ENCODE measurements at regions not wholly inside any gene's neighbourhood (a gene's known extent, or its start where the extent isn't known, plus 50 kb on each side); places are given as distances from the start of the nearest gene placed in this dataset.

DNA sequence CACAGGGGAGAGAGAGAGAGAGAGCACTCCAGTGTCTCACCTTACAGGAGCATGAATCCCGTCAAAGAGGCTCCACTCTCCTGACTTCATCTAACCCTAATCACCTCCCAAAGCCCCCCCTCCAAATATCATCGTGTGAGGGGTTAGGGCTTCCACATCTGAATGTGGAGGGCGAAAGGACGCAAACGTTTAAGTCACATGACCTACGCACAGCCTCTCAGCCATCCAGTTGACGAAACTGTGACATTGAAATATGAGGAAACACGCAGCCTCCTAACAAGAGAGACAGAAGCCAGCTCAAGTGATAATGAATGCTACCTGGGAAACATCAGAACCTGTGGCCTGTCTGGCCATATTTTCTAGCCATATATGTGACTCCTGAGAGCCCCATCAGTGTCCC is 63.7 kb downstream of the MATN1 start:
- TF ChIP-seq, protein P1, sequence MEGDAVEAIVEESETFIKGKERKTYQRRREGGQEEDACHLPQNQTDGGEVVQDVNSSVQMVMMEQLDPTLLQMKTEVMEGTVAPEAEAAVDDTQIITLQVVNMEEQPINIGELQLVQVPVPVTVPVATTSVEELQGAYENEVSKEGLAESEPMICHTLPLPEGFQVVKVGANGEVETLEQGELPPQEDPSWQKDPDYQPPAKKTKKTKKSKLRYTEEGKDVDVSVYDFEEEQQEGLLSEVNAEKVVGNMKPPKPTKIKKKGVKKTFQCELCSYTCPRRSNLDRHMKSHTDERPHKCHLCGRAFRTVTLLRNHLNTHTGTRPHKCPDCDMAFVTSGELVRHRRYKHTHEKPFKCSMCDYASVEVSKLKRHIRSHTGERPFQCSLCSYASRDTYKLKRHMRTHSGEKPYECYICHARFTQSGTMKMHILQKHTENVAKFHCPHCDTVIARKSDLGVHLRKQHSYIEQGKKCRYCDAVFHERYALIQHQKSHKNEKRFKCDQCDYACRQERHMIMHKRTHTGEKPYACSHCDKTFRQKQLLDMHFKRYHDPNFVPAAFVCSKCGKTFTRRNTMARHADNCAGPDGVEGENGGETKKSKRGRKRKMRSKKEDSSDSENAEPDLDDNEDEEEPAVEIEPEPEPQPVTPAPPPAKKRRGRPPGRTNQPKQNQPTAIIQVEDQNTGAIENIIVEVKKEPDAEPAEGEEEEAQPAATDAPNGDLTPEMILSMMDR (IDR thresholded peaks at IDR 0.05) = no peak
- TF ChIP-seq POLR2A (IDR thresholded peaks at IDR 0.05) (no peak), EP300 (IDR thresholded peaks at IDR 0.05) (no peak), POLR2AphosphoS5 (IDR thresholded peaks at IDR 0.05) (no peak)

Data from upper lobe of left lung (tissue), 4 donors.